Stimulated activated naive CD8-positive, alpha-beta T cell treated with anti-CD3 and anti-CD28 coated beads, Interleukin-15, amount 100 ng/mL, for 72 hours (primary cell): ENCODE measurements at regions not wholly inside any gene's neighbourhood (a gene's known extent, or its start where the extent isn't known, plus 50 kb on each side); places are given as distances from the start of the nearest gene placed in this dataset.
A peak's percentile ranks its signal among the peaks of the same experiment; 100 is the strongest.

ENCODE experiments used
- ATAC-seq: fragments of 150-1000 bp; cut with Tn5 transposase; 2 replicates; pipeline ENCODE4 v1.10.0; 2021; ENCODE audit warnings: mild to moderate bottlenecking, moderate library complexity
- DNase-seq, 2 donors: peaks; one replicate each; pipeline ENCODE4 v3.0.0; 2021 to 2022
- H3K27ac Mint-ChIP-seq, 2 donors: one replicate each; pipeline ENCODE4 v1.8.0; 2022; ENCODE audit warnings: mild to moderate bottlenecking in 2 of 2, mixed read lengths in 2 of 2, moderate library complexity in 2 of 2
- H3K27me3 Mint-ChIP-seq: one replicate; pipeline ENCODE4 v1.8.0; 2022; ENCODE audit warnings: mixed read lengths
- H3K4me1 Mint-ChIP-seq: one replicate; pipeline ENCODE4 v1.8.0; 2022; ENCODE audit warnings: mild to moderate bottlenecking, mixed read lengths
- H3K4me3 Mint-ChIP-seq, 2 donors: one replicate each; pipeline ENCODE4 v1.8.0; 2022; ENCODE audit warnings: mild to moderate bottlenecking in 2 of 2, mixed read lengths in 2 of 2, moderate library complexity in 1 of 2
- H3K9me3 Mint-ChIP-seq, 2 donors: one replicate each; pipeline ENCODE4 v1.8.0; 2022; ENCODE audit warnings: mixed read lengths in 2 of 2

- no peak for ATAC-seq
- H3K27me3 Mint-ChIP-seq: no peaks in the 10 kb centered on the region
- no peak overlapping the region for H3K27ac Mint-ChIP-seq
- H3K4me3 Mint-ChIP-seq: no peak overlapping the region
- H3K9me3 Mint-ChIP-seq: no peaks in the 10 kb centered on the region
- peak in 1 of 2 donors; percentile 7 for DNase-seq
- no peaks in the 10 kb centered on the region for H3K4me1 Mint-ChIP-seq
Measured at GRCh38 chr4:177555007-177555574, 112.9 kb upstream of the AGA start.

GRCh38 chr4:177557416-177557815 lies 115.2 kb upstream of the AGA start:
- Mint-ChIP-seq H3K27ac (no peak overlapping the region), H3K4me3 (no peak overlapping the region), H3K9me3 (no peaks in the 10 kb centered on the region), H3K27me3 (no peaks in the 10 kb centered on the region), H3K4me1 (no peaks in the 10 kb centered on the region)
- DNase-seq (no peak), ATAC-seq (no peak)

- Mint-ChIP-seq H3K4me1 (no peaks in the 10 kb centered on the region), H3K4me3 (no peak overlapping the region), H3K27ac (no peak overlapping the region), H3K9me3 (no peaks in the 10 kb centered on the region), H3K27me3 (no peaks in the 10 kb centered on the region)
- ATAC-seq (no peak), DNase-seq (no peak)
Measured at GRCh38 chr4:177558995-177559394, 116.8 kb upstream of the AGA start.

GRCh38 chr4:177562163-177562562 lies 119.9 kb upstream of the AGA start:
- H3K9me3 Mint-ChIP-seq: no peaks in the 10 kb centered on the region

GRCh38 chr4:177562859-177563258 lies 120.6 kb upstream of the AGA start:
- no peaks in the 10 kb centered on the region for H3K9me3 Mint-ChIP-seq
- no peak for ATAC-seq

More at GRCh38 chr4:177562163-177562562, 119.9 kb upstream of the AGA start:
- DNase-seq: no peak
- no peaks in the 10 kb centered on the region for H3K27me3 Mint-ChIP-seq
- H3K4me1 Mint-ChIP-seq: no peaks in the 10 kb centered on the region
- no peak overlapping the region for H3K27ac Mint-ChIP-seq
- no peak overlapping the region for H3K4me3 Mint-ChIP-seq
- no peak for ATAC-seq

GRCh38 chr4:177566691-177567090 lies 124.5 kb upstream of the AGA start:
- DNase-seq: no peak
- no peak overlapping the region for H3K27ac Mint-ChIP-seq
- ATAC-seq: no peak
- no peaks in the 10 kb centered on the region for H3K4me1 Mint-ChIP-seq
- H3K9me3 Mint-ChIP-seq: no peaks in the 10 kb centered on the region
- H3K4me3 Mint-ChIP-seq: no peak overlapping the region
- no peaks in the 10 kb centered on the region for H3K27me3 Mint-ChIP-seq

More at GRCh38 chr4:177562859-177563258, 120.6 kb upstream of the AGA start:
- no peak overlapping the region for H3K4me3 Mint-ChIP-seq
- no peaks in the 10 kb centered on the region for H3K27me3 Mint-ChIP-seq
- DNase-seq: no peak
- H3K27ac Mint-ChIP-seq: no peak overlapping the region
- no peaks in the 10 kb centered on the region for H3K4me1 Mint-ChIP-seq

- DNase-seq: no peak
- Mint-ChIP-seq H3K9me3 (no peaks in the 10 kb centered on the region), H3K27me3 (no peaks in the 10 kb centered on the region), H3K27ac (no peak overlapping the region), H3K4me1 (no peaks in the 10 kb centered on the region), H3K4me3 (no peak overlapping the region)
- no peak for ATAC-seq
Measured at GRCh38 chr4:177568931-177569330, 126.7 kb upstream of the AGA start.

- Mint-ChIP-seq H3K27ac (no peak overlapping the region), H3K9me3 (no peaks in the 10 kb centered on the region), H3K4me1 (no peaks in the 10 kb centered on the region), H3K27me3 (no peaks in the 10 kb centered on the region), H3K4me3 (no peak overlapping the region)
- ATAC-seq: no peak
- no peak for DNase-seq
Measured at GRCh38 chr4:177569434-177569833, 127.2 kb upstream of the AGA start.

- Mint-ChIP-seq H3K27me3 (no peaks in the 10 kb centered on the region), H3K9me3 (no peaks in the 10 kb centered on the region), H3K4me3 (no peak overlapping the region), H3K27ac (no peak overlapping the region), H3K4me1 (no peaks in the 10 kb centered on the region)
- no peak for DNase-seq
- ATAC-seq: no peak
Measured at GRCh38 chr4:177573507-177573906, 131.3 kb upstream of the AGA start.

GRCh38 chr4:177574446-177574845 lies 132.2 kb upstream of the AGA start:
- Mint-ChIP-seq H3K27me3 (no peaks in the 10 kb centered on the region), H3K27ac (no peak overlapping the region), H3K9me3 (no peaks in the 10 kb centered on the region), H3K4me3 (no peak overlapping the region), H3K4me1 (no peaks in the 10 kb centered on the region)
- no peak for DNase-seq
- ATAC-seq: no peak

GRCh38 chr4:177579649-177580048 lies 137.4 kb upstream of the AGA start:
- DNase-seq: no peak

GRCh38 chr4:177582992-177583391 lies 140.8 kb upstream of the AGA start:
- Mint-ChIP-seq H3K4me3 (no peak overlapping the region), H3K27ac (no peak overlapping the region), H3K9me3 (no peaks in the 10 kb centered on the region), H3K4me1 (no peaks in the 10 kb centered on the region), H3K27me3 (no peaks in the 10 kb centered on the region)
- no peak for DNase-seq
- no peak for ATAC-seq

More at GRCh38 chr4:177579649-177580048, 137.4 kb upstream of the AGA start:
- Mint-ChIP-seq H3K4me3 (no peak overlapping the region), H3K9me3 (no peaks in the 10 kb centered on the region), H3K27me3 (no peaks in the 10 kb centered on the region), H3K4me1 (no peaks in the 10 kb centered on the region), H3K27ac (no peak overlapping the region)
- ATAC-seq: no peak

GRCh38 chr4:177587989-177588388 lies 145.8 kb upstream of the AGA start:
- Mint-ChIP-seq H3K27ac (no peak overlapping the region), H3K4me1 (no peaks in the 10 kb centered on the region), H3K27me3 (no peaks in the 10 kb centered on the region), H3K4me3 (no peak overlapping the region), H3K9me3 (no peaks in the 10 kb centered on the region)
- DNase-seq (no peak), ATAC-seq (no peak)

- Mint-ChIP-seq H3K27me3 (no peaks in the 10 kb centered on the region), H3K27ac (no peak overlapping the region), H3K4me1 (peaks cover 6% of the 10 kb centered on the region), H3K4me3 (no peak overlapping the region), H3K9me3 (no peaks in the 10 kb centered on the region)
- ATAC-seq (no peak), DNase-seq (no peak)
Measured at GRCh38 chr4:177595386-177595785, 153.1 kb upstream of the AGA start.

- Mint-ChIP-seq H3K4me3 (no peak overlapping the region), H3K4me1 (peaks cover 6% of the 10 kb centered on the region), H3K9me3 (no peaks in the 10 kb centered on the region), H3K27me3 (no peaks in the 10 kb centered on the region), H3K27ac (no peak overlapping the region)
- peak; percentile 11 to 54 for DNase-seq
- ATAC-seq: peak; percentile 99
Measured at GRCh38 chr4:177596035-177596434, 153.8 kb upstream of the AGA start.

- no peak for ATAC-seq
- H3K9me3 Mint-ChIP-seq: no peaks in the 10 kb centered on the region
- peaks cover 6% of the 10 kb centered on the region for H3K4me1 Mint-ChIP-seq
- peak overlapping the region in 1 of 2 donors; percentile 12 for H3K27ac Mint-ChIP-seq
- no peak overlapping the region for H3K4me3 Mint-ChIP-seq
- no peak for DNase-seq
- no peaks in the 10 kb centered on the region for H3K27me3 Mint-ChIP-seq
Measured at GRCh38 chr4:177596991-177597390, 154.8 kb upstream of the AGA start.

GRCh38 chr4:177605252-177605651 lies 163.0 kb upstream of the AGA start:
- no peaks in the 10 kb centered on the region for H3K9me3 Mint-ChIP-seq
- ATAC-seq: no peak
- H3K4me3 Mint-ChIP-seq: no peak overlapping the region
- H3K27me3 Mint-ChIP-seq: no peaks in the 10 kb centered on the region
- no peak for DNase-seq
- H3K4me1 Mint-ChIP-seq: no peaks in the 10 kb centered on the region
- no peak overlapping the region for H3K27ac Mint-ChIP-seq
